H9 (cell line): ENCODE measurements at regions not wholly inside any gene's neighbourhood (a gene's known extent, or its start where the extent isn't known, plus 50 kb on each side); places are given as distances from the start of the nearest gene placed in this dataset.

Source experiments
- DNase-seq: peaks from one replicate; pipeline ENCODE4 v3.0.0-alpha.2; 2017
- H2AFZ ChIP-seq: one replicate; pipeline ENCODE4 v1.6.1; 2013; ENCODE audit warnings: mild to moderate bottlenecking, low read length, control low read depth, moderate library complexity
- H2AK5ac ChIP-seq: 2 replicates; pipeline ENCODE4 v1.6.1; 2013; ENCODE audit warnings: low read length, control low read depth, mixed read lengths; ENCODE audit not compliant: insufficient read length
- H2BK120ac ChIP-seq: one replicate; pipeline ENCODE4 v1.6.1; 2013; ENCODE audit warnings: low read depth, mild to moderate bottlenecking, low read length, control low read depth, inconsistent platforms; ENCODE audit not compliant: poor library complexity, severe bottlenecking
- H2BK12ac ChIP-seq: 2 replicates; pipeline ENCODE4 v1.6.1; 2013; ENCODE audit warnings: low read length, control low read depth, mixed read lengths, low read depth; ENCODE audit not compliant: insufficient read length
- H2BK15ac ChIP-seq: 2 replicates; pipeline ENCODE4 v1.6.1; 2013; ENCODE audit warnings: low read depth, low read length, control low read depth
- H2BK20ac ChIP-seq: one replicate; pipeline ENCODE4 v1.6.1; 2013; ENCODE audit warnings: low read depth, mild to moderate bottlenecking, low read length, control low read depth, inconsistent platforms; ENCODE audit not compliant: poor library complexity, severe bottlenecking
- H2BK5ac ChIP-seq: 2 replicates; pipeline ENCODE4 v1.6.1; 2013; ENCODE audit warnings: low read length, control low read depth, mixed read lengths; ENCODE audit not compliant: insufficient read length
- H3K14ac ChIP-seq: 2 replicates; pipeline ENCODE4 v1.6.1; 2013; ENCODE audit warnings: low read length, control low read depth; ENCODE audit not compliant: insufficient read depth
- H3K18ac ChIP-seq: 2 replicates; pipeline ENCODE4 v1.6.1; 2013; ENCODE audit warnings: low read depth, mild to moderate bottlenecking, mixed read lengths, low read length, control low read depth; ENCODE audit not compliant: insufficient read length
- H3K23ac ChIP-seq: 2 replicates; pipeline ENCODE4 v1.6.1; 2013; ENCODE audit warnings: low read length, control low read depth, mixed read lengths, low read depth; ENCODE audit not compliant: insufficient read length
- H3K23me2 ChIP-seq: 2 replicates; pipeline ENCODE4 v1.6.1; 2013; ENCODE audit warnings: low read depth, mild to moderate bottlenecking, mixed read lengths, low read length, control low read depth; ENCODE audit not compliant: insufficient read length, poor library complexity, severe bottlenecking
- H3K27ac ChIP-seq: 2 replicates; pipeline ENCODE4 v1.5.1; 2013; ENCODE audit warnings: low read length, control low read depth, mixed read lengths, low read depth; ENCODE audit not compliant: insufficient read length
- H3K27me3 ChIP-seq: 2 replicates; pipeline ENCODE4 v1.6.1; 2013; ENCODE audit warnings: low read length, control low read depth, inconsistent platforms; ENCODE audit not compliant: insufficient read depth
- H3K4ac ChIP-seq: 2 replicates; pipeline ENCODE4 v1.6.1; 2013; ENCODE audit warnings: low read depth, mild to moderate bottlenecking, control low read depth, inconsistent platforms, low read length, moderate library complexity
- H3K4me1 ChIP-seq: 2 replicates; pipeline ENCODE4 v1.6.1; 2013; ENCODE audit warnings: low read length, control low read depth, inconsistent platforms; ENCODE audit not compliant: insufficient read depth
- H3K4me2 ChIP-seq: 2 replicates; pipeline ENCODE4 v1.6.1; 2013; ENCODE audit warnings: low read length, control low read depth, mixed read lengths; ENCODE audit not compliant: insufficient read length, insufficient read depth
- H3K56ac ChIP-seq: 2 replicates; pipeline ENCODE4 v1.6.1; 2013; ENCODE audit warnings: low read depth, mild to moderate bottlenecking, mixed read lengths, low read length, control low read depth; ENCODE audit not compliant: insufficient read length
- H3K79me1 ChIP-seq: 2 replicates; pipeline ENCODE4 v1.6.1; 2013; ENCODE audit warnings: low read depth, mild to moderate bottlenecking, moderate library complexity, low read length, control low read depth, inconsistent platforms; ENCODE audit not compliant: insufficient read depth, poor library complexity, severe bottlenecking
- H3K79me2 ChIP-seq: 2 replicates; pipeline ENCODE4 v1.6.1; 2013; ENCODE audit warnings: low read length, control low read depth, inconsistent platforms; ENCODE audit not compliant: insufficient read depth
- H3K9ac ChIP-seq: 2 replicates; pipeline ENCODE4 v1.6.1; 2013; ENCODE audit warnings: low read length, control low read depth, mixed read lengths; ENCODE audit not compliant: insufficient read length; ENCODE audit errors: extremely low read depth
- H3K9me3 ChIP-seq: one replicate; pipeline ENCODE4 v1.6.1; 2013; ENCODE audit warnings: low read depth, low read length, inconsistent platforms; ENCODE audit not compliant: control insufficient read depth
- H3T11ph ChIP-seq: one replicate; pipeline ENCODE4 v1.6.1; 2013; ENCODE audit warnings: mild to moderate bottlenecking, low read length, control low read depth, inconsistent platforms
- H4K20me1 ChIP-seq: one replicate; pipeline ENCODE4 v1.6.1; 2013; ENCODE audit not compliant: control insufficient read depth, insufficient read length, insufficient read depth
- H4K5ac ChIP-seq: 2 replicates; pipeline ENCODE4 v1.6.1; 2013; ENCODE audit warnings: low read depth, mild to moderate bottlenecking, mixed read lengths, low read length, control low read depth; ENCODE audit not compliant: insufficient read length
- H4K8ac ChIP-seq: replicated peaks from 2 replicates; pipeline ENCODE4 v1.6.1; 2013; ENCODE audit warnings: low read length, control low read depth, mixed read lengths, low read depth; ENCODE audit not compliant: insufficient read length
- H4K91ac ChIP-seq: 2 replicates; pipeline ENCODE4 v1.6.1; 2013; ENCODE audit warnings: low read depth, mild to moderate bottlenecking, moderate library complexity, mixed read lengths, low read length, control low read depth; ENCODE audit not compliant: insufficient read length
- H3K27ac Mint-ChIP-seq, 3 experiments: 2 replicates in 2 of 3; 3 replicates in 1 of 3; pipeline ENCODE4 v1.8.0; 2020 to 2021; ENCODE audit warnings: mixed read lengths in 3 of 3, mild to moderate bottlenecking in 1 of 3, moderate library complexity in 1 of 3
- H3K27me3 Mint-ChIP-seq: 2 replicates; pipeline ENCODE4 v1.8.0; 2021; ENCODE audit warnings: low read depth, mild to moderate bottlenecking, moderate library complexity, mixed read lengths
- H3K36me3 Mint-ChIP-seq, 3 experiments: 2 replicates in 2 of 3; 3 replicates in 1 of 3; pipeline ENCODE4 v1.8.0; 2020 to 2021; ENCODE audit warnings: low read depth in 3 of 3, mixed read lengths in 3 of 3; ENCODE audit not compliant: insufficient read depth in 1 of 3
- H3K4me1 Mint-ChIP-seq, 2 experiments: 2 replicates each; pipeline ENCODE4 v1.8.0; 2020; ENCODE audit warnings: mixed read lengths in 2 of 2
- H3K4me3 Mint-ChIP-seq, 2 experiments: 2 replicates in 1 of 2; 3 replicates in 1 of 2; pipeline ENCODE4 v1.8.0; 2020 to 2021; ENCODE audit warnings: mild to moderate bottlenecking in 2 of 2, mixed read lengths in 2 of 2, moderate library complexity in 1 of 2
- H3K9me3 Mint-ChIP-seq, 2 experiments: 2 replicates in 1 of 2; 3 replicates in 1 of 2; pipeline ENCODE4 v1.8.0; 2020; ENCODE audit warnings: mild to moderate bottlenecking in 2 of 2, mixed read lengths in 2 of 2, moderate library complexity in 1 of 2
- CTCF ChIP-seq: fragments of 200-600 bp; sonication (generic); conservative IDR thresholded peaks from 3 replicates; pipeline ENCODE4 v1.8.0; 2021; ENCODE audit warnings: antibody characterized with exemption, mild to moderate bottlenecking
- WGBS: extraction: QIAGEN DNeasy Blood & Tissue Kit; methylation state at CpG from one replicate; pipeline ENCODE4 v1.1.7; 2013; ENCODE audit warnings: missing lambda C conversion rate, low lambda C conversion rate, mixed read lengths; ENCODE audit not compliant: insufficient read length; ENCODE audit errors: extremely low coverage; 5-methylcytosine and 5-hydroxymethylcytosine counted together

- Histone ChIP-seq H4K91ac (no peak overlapping the region), H3K9ac (no peak overlapping the region), H3K27ac (no peak overlapping the region), H3K18ac (no peak overlapping the region), H3K4ac (no peak overlapping the region), H2AK5ac (no peak overlapping the region), H3K79me1 (no peaks in the 10 kb centered on the region), H2BK5ac (no peak overlapping the region), H2BK20ac (no peak overlapping the region), H3T11ph (no peak overlapping the region), H3K27me3 (no peaks in the 10 kb centered on the region), H3K23ac (no peak overlapping the region), H3K14ac (no peak overlapping the region), H2BK120ac (no peak overlapping the region), H3K79me2 (no peaks in the 10 kb centered on the region), H4K5ac (no peak overlapping the region), H3K4me2 (no peak overlapping the region), H4K20me1 (no peaks in the 10 kb centered on the region), H2BK12ac (no peak overlapping the region), H3K9me3 (no peaks in the 10 kb centered on the region), H2AFZ (no peak overlapping the region), H3K23me2 (no peaks in the 10 kb centered on the region), H3K56ac (no peak overlapping the region), H2BK15ac (no peak overlapping the region), H4K8ac (no peak overlapping the region), H3K4me1 (no peaks in the 10 kb centered on the region)
- Mint-ChIP-seq H3K4me3 (no peak overlapping the region), H3K36me3 (peaks cover 7 to 44% (median 31%) of the 10 kb centered on the region in 3 experiments), H3K4me1 (peaks cover 0 to 3% of the 10 kb centered on the region in 2 experiments; a peak in 2 of 4 replicates), H3K27me3 (no peaks in the 10 kb centered on the region; the same call in 1 of the 2 replicates), H3K9me3 (no peaks in the 10 kb centered on the region), H3K27ac (no peak overlapping the region; a peak in 1 of 7 replicates)
- no peak for DNase-seq
- no peak for TF ChIP-seq CTCF
- no CpG with 5 or more reads among the region's 12 CpGs for WGBS
Measured at GRCh38 chr2:74081030-74081762, 66.5 kb downstream of the BOLA3 start.
